ENCODE measurements at regions not wholly inside any gene's neighbourhood (a gene's known extent, or its start where the extent isn't known, plus 50 kb on each side); places are given as distances from the start of the nearest gene placed in this dataset.
"Not testable (repeated sequence)": the region's sequence is repeated elsewhere in the genome, so short reads cannot be mapped to it uniquely, and the experiment has no call there.

GRCh38 chr2:175793648-175794047 is 208.4 kb downstream of the LNPK start:
- BruUV-seq (replicated peaks): no TSS peak
- no peak for TF ChIP-seq CTCF (IDR thresholded peaks at IDR 0.05; ENCODE audit: unreplicated experiment)
- CTCF ChIA-PET: no interaction called here
- H3K27me3 Mint-ChIP-seq (ENCODE audit: unreplicated experiment): no peaks in the 10 kb centered on the region
- H3K4me3 Mint-ChIP-seq (ENCODE audit: low read depth, unreplicated experiment): no peak overlapping the region
- H3K36me3 Mint-ChIP-seq (ENCODE audit: insufficient read depth, unreplicated experiment): no peaks in the 10 kb centered on the region
- DNase-seq: no peak
- intact Hi-C loops (cut with micrococcal nuclease; ENCODE audit: unreplicated experiment): no loop called here
- H3K9me3 Mint-ChIP-seq (ENCODE audit: low read depth, unreplicated experiment): peaks cover 8% of the 10 kb centered on the region
- no peak overlapping the region for H3K27ac Mint-ChIP-seq (ENCODE audit: unreplicated experiment)
- H3K4me1 Mint-ChIP-seq (ENCODE audit: low read depth, unreplicated experiment): no peaks in the 10 kb centered on the region

GRCh38 chr2:175792881-175793280 is 209.2 kb downstream of the LNPK start:
- Mint-ChIP-seq H3K27me3 (ENCODE audit: unreplicated experiment) (no peaks in the 10 kb centered on the region), H3K4me3 (ENCODE audit: low read depth, unreplicated experiment) (no peak overlapping the region), H3K27ac (ENCODE audit: unreplicated experiment) (no peak overlapping the region), H3K4me1 (ENCODE audit: low read depth, unreplicated experiment) (no peaks in the 10 kb centered on the region), H3K36me3 (ENCODE audit: insufficient read depth, unreplicated experiment) (no peaks in the 10 kb centered on the region), H3K9me3 (ENCODE audit: low read depth, unreplicated experiment) (peaks cover 8% of the 10 kb centered on the region)
- no peak for DNase-seq
- BruUV-seq (replicated peaks): no TSS peak
- no peak for TF ChIP-seq CTCF (IDR thresholded peaks at IDR 0.05; ENCODE audit: unreplicated experiment)
- CTCF ChIA-PET: no interaction called here
- intact Hi-C loops (cut with micrococcal nuclease; ENCODE audit: unreplicated experiment): no loop called here

GRCh38 chr2:175792199-175792598 is 209.9 kb downstream of the LNPK start:
- CTCF ChIA-PET: no interaction called here
- DNase-seq: no peak
- Mint-ChIP-seq H3K27ac (ENCODE audit: unreplicated experiment) (no peak overlapping the region), H3K27me3 (ENCODE audit: unreplicated experiment) (no peaks in the 10 kb centered on the region), H3K9me3 (ENCODE audit: low read depth, unreplicated experiment) (peaks cover 8% of the 10 kb centered on the region), H3K36me3 (ENCODE audit: insufficient read depth, unreplicated experiment) (no peaks in the 10 kb centered on the region), H3K4me1 (ENCODE audit: low read depth, unreplicated experiment) (no peaks in the 10 kb centered on the region), H3K4me3 (ENCODE audit: low read depth, unreplicated experiment) (no peak overlapping the region)
- TF ChIP-seq CTCF (IDR thresholded peaks at IDR 0.05; ENCODE audit: unreplicated experiment): no peak
- intact Hi-C loops (cut with micrococcal nuclease; ENCODE audit: unreplicated experiment): no loop called here
- no TSS peak for BruUV-seq (replicated peaks)

- CTCF ChIA-PET: no interaction called here
- no peaks in the 10 kb centered on the region for H3K27me3 Mint-ChIP-seq (ENCODE audit: unreplicated experiment)
- H3K4me3 Mint-ChIP-seq (ENCODE audit: low read depth, unreplicated experiment): no peak overlapping the region
- TF ChIP-seq CTCF (IDR thresholded peaks at IDR 0.05; ENCODE audit: unreplicated experiment): no peak
- no peaks in the 10 kb centered on the region for H3K4me1 Mint-ChIP-seq (ENCODE audit: low read depth, unreplicated experiment)
- H3K36me3 Mint-ChIP-seq (ENCODE audit: insufficient read depth, unreplicated experiment): no peaks in the 10 kb centered on the region
- no peak for DNase-seq
- intact Hi-C loops (cut with micrococcal nuclease; ENCODE audit: unreplicated experiment): no loop called here
- BruUV-seq (replicated peaks): no TSS peak
- peaks cover 5% of the 10 kb centered on the region for H3K9me3 Mint-ChIP-seq (ENCODE audit: low read depth, unreplicated experiment)
- no peak overlapping the region for H3K27ac Mint-ChIP-seq (ENCODE audit: unreplicated experiment)
Measured at GRCh38 chr2:175786471-175787124, 215.5 kb downstream of the LNPK start.

GRCh38 chr2:175777337-175777736 is 224.7 kb downstream of the LNPK start:
- DNase-seq; H3K36me3 Mint-ChIP-seq (ENCODE audit: insufficient read depth, unreplicated experiment); H3K27ac Mint-ChIP-seq (ENCODE audit: unreplicated experiment); intact Hi-C loops (cut with micrococcal nuclease; ENCODE audit: unreplicated experiment); CTCF ChIA-PET; H3K4me1 Mint-ChIP-seq (ENCODE audit: low read depth, unreplicated experiment); BruUV-seq (replicated peaks); H3K4me3 Mint-ChIP-seq (ENCODE audit: low read depth, unreplicated experiment): not testable (repeated sequence)
- H3K27me3 Mint-ChIP-seq (ENCODE audit: unreplicated experiment): peaks cover 13% of the 10 kb centered on the region
- peaks cover 14% of the 10 kb centered on the region for H3K9me3 Mint-ChIP-seq (ENCODE audit: low read depth, unreplicated experiment)
